AG04450 (cell line): ENCODE measurements at regions not wholly inside any gene's neighbourhood (a gene's known extent, or its start where the extent isn't known, plus 50 kb on each side); places are given as distances from the start of the nearest gene placed in this dataset.

Experiments
- CTCF ChIA-PET: fragments of 300-600, 350-600 bp; formaldehyde crosslinking; extraction: SDS; loops from one replicate; lab custom pipeline; 2022; ENCODE audit warnings: antibody characterized with exemption, inconsistent platforms; lab: Charles Lee
- POLR2A ChIA-PET: fragments of 350-600 bp; formaldehyde crosslinking; extraction: SDS; loops from one replicate; lab custom pipeline; 2021; ENCODE audit warnings: antibody characterized with exemption, inconsistent platforms; lab: Yijun Ruan, JAX
- DNase-seq: peaks from one replicate; pipeline ENCODE4 v3.0.0-alpha.2; 2011; ENCODE audit warnings: low read depth, low spot score
- H3K27ac ChIP-seq: one replicate; pipeline ENCODE4 v1.5.1; 2012; ENCODE audit warnings: low read depth, low read length, control low read depth
- H3K27me3 ChIP-seq: one replicate; pipeline ENCODE4 v1.6.0; 2012; ENCODE audit warnings: low read length; ENCODE audit not compliant: control insufficient read depth, insufficient read depth
- H3K4me3 ChIP-seq: 2 replicates; pipeline ENCODE4 v1.5.1; 2011; ENCODE audit warnings: mild to moderate bottlenecking, low read depth, low read length, control low read depth
- H3K9me3 ChIP-seq: 2 replicates; pipeline ENCODE4 v1.5.1; 2012; ENCODE audit warnings: low read length; ENCODE audit not compliant: control insufficient read depth, insufficient read depth
- CTCF ChIP-seq: IDR thresholded peaks from 2 replicates; pipeline ENCODE4 v1.5.1; 2011; ENCODE audit warnings: low read depth, low read length, control low read depth, inconsistent platforms

- TF ChIP-seq CTCF = no peak
- no peak for DNase-seq
- no peaks in the 10 kb centered on the region for H3K27me3 ChIP-seq
- ChIA-PET POLR2A (no interaction called here), CTCF (no interaction called here)
- peaks cover 16% of the 10 kb centered on the region; the same call in 1 of the 2 replicates for H3K9me3 ChIP-seq
- no peak overlapping the region for H3K4me3 ChIP-seq
- no peak overlapping the region for H3K27ac ChIP-seq
These were observed 114.5 kb downstream of the CDC14C start for GRCh38 chr7:49038821-49039358.

- Histone ChIP-seq H3K9me3 (peaks cover 4% of the 10 kb centered on the region; the same call in 1 of the 2 replicates), H3K4me3 (no peak overlapping the region), H3K27ac (no peak overlapping the region), H3K27me3 (no peaks in the 10 kb centered on the region)
- POLR2A ChIA-PET = no interaction called here
- no peak for TF ChIP-seq CTCF
- CTCF ChIA-PET = no interaction called here
- DNase-seq = no peak
These were observed 136.4 kb downstream of the CDC14C start for GRCh38 chr7:49060743-49061142.

- ChIA-PET CTCF (no interaction called here), POLR2A (no interaction called here)
- H3K4me3 ChIP-seq = no peak overlapping the region
- no peak overlapping the region for H3K27ac ChIP-seq
- H3K9me3 ChIP-seq = peaks cover 3% of the 10 kb centered on the region; the same call in 1 of the 2 replicates
- H3K27me3 ChIP-seq = no peaks in the 10 kb centered on the region
- DNase-seq = no peak
- no peak for TF ChIP-seq CTCF
These were observed 150.2 kb downstream of the CDC14C start for GRCh38 chr7:49074538-49074937.

- DNase-seq = no peak
- Histone ChIP-seq H3K4me3 (no peak overlapping the region), H3K27me3 (no peaks in the 10 kb centered on the region), H3K9me3 (peaks cover 3% of the 10 kb centered on the region; the same call in 1 of the 2 replicates), H3K27ac (no peak overlapping the region)
- CTCF ChIA-PET = no interaction called here
- POLR2A ChIA-PET = no interaction called here
- no peak for TF ChIP-seq CTCF
These were observed 156.6 kb downstream of the CDC14C start for GRCh38 chr7:49080896-49081475.

- H3K27me3 ChIP-seq = no peaks in the 10 kb centered on the region
- H3K4me3 ChIP-seq = no peak overlapping the region
- POLR2A ChIA-PET = no interaction called here
- no peak for DNase-seq
- CTCF ChIA-PET = no interaction called here
- no peak overlapping the region for H3K27ac ChIP-seq
- no peaks in the 10 kb centered on the region for H3K9me3 ChIP-seq
- TF ChIP-seq CTCF = no peak
These were observed 163.7 kb downstream of the CDC14C start for GRCh38 chr7:49088017-49088416.
